ENCODE measurements at regions not wholly inside any gene's neighbourhood (a gene's known extent, or its start where the extent isn't known, plus 50 kb on each side); places are given as distances from the start of the nearest gene placed in this dataset.
"Not testable (repeated sequence)": the region's sequence is repeated elsewhere in the genome, so short reads cannot be mapped to it uniquely, and the experiment has no call there.

DNA sequence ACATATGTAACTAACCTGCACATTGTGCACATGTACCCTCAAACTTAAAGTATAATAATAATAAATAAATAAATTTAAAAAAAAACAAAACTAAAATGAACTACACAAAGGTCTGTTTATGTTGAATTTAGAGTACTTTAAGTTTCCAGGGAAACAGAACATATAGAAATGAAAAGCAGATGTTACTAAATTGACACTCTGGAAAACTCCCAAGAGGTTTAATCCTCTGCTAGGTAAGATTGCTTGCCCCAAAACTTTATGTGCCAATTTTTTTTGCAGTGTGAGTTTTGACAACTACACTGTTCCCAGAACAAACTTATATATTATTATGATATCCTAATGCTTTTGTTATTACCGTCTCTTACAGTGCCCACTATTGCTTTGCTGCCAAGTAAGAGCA is 134.3 kb upstream of the MRPS30 start:
- TF ChIP-seq ZNF70 (CRISPR knock-in tag; IDR thresholded peaks at IDR 0.05) = no peak
- no peak for TF ChIP-seq POU6F1 (CRISPR knock-in tag; IDR thresholded peaks at IDR 0.05; ENCODE audit: borderline replicate concordance, low read depth)
- TF ChIP-seq, protein P1, sequence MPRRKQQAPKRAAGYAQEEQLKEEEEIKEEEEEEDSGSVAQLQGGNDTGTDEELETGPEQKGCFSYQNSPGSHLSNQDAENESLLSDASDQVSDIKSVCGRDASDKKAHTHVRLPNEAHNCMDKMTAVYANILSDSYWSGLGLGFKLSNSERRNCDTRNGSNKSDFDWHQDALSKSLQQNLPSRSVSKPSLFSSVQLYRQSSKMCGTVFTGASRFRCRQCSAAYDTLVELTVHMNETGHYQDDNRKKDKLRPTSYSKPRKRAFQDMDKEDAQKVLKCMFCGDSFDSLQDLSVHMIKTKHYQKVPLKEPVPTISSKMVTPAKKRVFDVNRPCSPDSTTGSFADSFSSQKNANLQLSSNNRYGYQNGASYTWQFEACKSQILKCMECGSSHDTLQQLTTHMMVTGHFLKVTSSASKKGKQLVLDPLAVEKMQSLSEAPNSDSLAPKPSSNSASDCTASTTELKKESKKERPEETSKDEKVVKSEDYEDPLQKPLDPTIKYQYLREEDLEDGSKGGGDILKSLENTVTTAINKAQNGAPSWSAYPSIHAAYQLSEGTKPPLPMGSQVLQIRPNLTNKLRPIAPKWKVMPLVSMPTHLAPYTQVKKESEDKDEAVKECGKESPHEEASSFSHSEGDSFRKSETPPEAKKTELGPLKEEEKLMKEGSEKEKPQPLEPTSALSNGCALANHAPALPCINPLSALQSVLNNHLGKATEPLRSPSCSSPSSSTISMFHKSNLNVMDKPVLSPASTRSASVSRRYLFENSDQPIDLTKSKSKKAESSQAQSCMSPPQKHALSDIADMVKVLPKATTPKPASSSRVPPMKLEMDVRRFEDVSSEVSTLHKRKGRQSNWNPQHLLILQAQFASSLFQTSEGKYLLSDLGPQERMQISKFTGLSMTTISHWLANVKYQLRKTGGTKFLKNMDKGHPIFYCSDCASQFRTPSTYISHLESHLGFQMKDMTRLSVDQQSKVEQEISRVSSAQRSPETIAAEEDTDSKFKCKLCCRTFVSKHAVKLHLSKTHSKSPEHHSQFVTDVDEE (CRISPR knock-in tag; IDR thresholded peaks at IDR 0.05) = no peak
- TF ChIP-seq GLIS3 (CRISPR knock-in tag; IDR thresholded peaks at IDR 0.05) = no peak
- TF ChIP-seq, protein P2, sequence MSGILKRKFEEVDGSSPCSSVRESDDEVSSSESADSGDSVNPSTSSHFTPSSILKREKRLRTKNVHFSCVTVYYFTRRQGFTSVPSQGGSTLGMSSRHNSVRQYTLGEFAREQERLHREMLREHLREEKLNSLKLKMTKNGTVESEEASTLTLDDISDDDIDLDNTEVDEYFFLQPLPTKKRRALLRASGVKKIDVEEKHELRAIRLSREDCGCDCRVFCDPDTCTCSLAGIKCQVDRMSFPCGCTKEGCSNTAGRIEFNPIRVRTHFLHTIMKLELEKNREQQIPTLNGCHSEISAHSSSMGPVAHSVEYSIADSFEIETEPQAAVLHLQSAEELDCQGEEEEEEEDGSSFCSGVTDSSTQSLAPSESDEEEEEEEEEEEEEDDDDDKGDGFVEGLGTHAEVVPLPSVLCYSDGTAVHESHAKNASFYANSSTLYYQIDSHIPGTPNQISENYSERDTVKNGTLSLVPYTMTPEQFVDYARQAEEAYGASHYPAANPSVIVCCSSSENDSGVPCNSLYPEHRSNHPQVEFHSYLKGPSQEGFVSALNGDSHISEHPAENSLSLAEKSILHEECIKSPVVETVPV (CRISPR knock-in tag; IDR thresholded peaks at IDR 0.05) = no peak
- no peak for TF ChIP-seq ZC3H10 (CRISPR knock-in tag; IDR thresholded peaks at IDR 0.05)
- TF ChIP-seq ISL1 (CRISPR knock-in tag; IDR thresholded peaks at IDR 0.05) = no peak
- no peak for TF ChIP-seq CREB5 (CRISPR knock-in tag; IDR thresholded peaks at IDR 0.05; ENCODE audit: low read depth)

DNA sequence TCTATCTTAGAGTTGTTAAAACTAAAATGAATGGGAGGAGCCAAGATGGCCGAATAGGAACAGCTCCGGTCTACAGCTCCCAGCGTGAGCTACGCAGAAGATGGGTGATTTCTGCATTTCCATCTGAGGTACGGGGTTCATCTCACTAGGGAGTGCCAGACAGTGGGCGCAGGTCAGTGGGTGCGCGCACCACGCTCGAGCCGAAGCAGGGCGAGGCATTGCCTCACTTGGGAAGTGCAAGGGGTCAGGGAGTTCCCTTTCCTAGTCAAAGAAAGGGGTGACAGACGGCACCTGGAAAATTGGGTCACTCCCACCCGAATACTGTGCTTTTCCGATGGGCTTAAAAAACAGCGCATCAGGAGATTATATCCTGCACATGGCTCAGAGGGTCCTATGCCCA is 140.3 kb upstream of the MRPS30 start:
- not testable (repeated sequence) for ATAC-seq

More for the DNA sequence above, 134.3 kb upstream of the MRPS30 start:
- no peak for ATAC-seq

DNA sequence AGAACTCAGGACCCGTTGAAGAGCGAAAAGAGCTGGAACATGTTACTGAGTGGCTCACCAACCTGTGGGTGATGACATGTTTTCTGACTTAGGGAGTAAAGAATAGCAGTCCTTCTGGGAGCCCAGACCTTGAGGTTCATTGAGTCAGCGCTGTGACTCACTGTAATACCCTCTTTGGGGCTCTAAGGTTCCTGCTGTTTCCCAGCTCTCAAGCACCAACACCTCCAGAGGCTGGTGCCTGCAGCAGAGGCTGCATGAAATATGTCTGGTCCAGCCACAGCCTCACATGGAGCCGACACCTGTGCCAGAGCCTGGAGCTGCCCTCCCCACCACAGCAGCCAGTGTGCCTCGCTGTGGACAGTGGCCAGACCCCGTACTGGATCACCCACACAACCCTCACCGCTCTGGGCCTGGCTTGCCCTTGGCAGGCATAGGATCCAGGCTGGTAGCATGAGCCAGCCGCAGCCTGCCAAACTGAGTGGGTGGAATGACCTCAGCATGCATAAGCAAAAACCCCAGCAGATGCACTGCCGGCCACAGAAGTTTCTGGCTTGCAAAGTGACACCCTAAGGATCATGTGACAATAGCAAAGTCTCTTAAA is 143.5 kb upstream of the MRPS30 start:
- no peak for ATAC-seq
- TF ChIP-seq CREB5 (CRISPR knock-in tag; IDR thresholded peaks at IDR 0.05; ENCODE audit: low read depth) (no peak), CSDC2 (CRISPR knock-in tag; IDR thresholded peaks at IDR 0.05) (no peak), SNAI2 (CRISPR knock-in tag; IDR thresholded peaks at IDR 0.05) (no peak), RARB (CRISPR knock-in tag; IDR thresholded peaks at IDR 0.05) (no peak), PPARA (CRISPR knock-in tag; IDR thresholded peaks at IDR 0.05; ENCODE audit: borderline replicate concordance) (no peak), ZC3H10 (CRISPR knock-in tag; IDR thresholded peaks at IDR 0.05) (no peak), PATZ1 (CRISPR knock-in tag; IDR thresholded peaks at IDR 0.05; ENCODE audit: borderline replicate concordance) (no peak), ISL1 (CRISPR knock-in tag; IDR thresholded peaks at IDR 0.05) (no peak), ZNF565 (CRISPR knock-in tag; conservative IDR thresholded peaks at IDR 0.05; ENCODE audit: low read depth) (no peak), GLIS3 (CRISPR knock-in tag; IDR thresholded peaks at IDR 0.05) (no peak), ZFP30 (CRISPR knock-in tag; IDR thresholded peaks at IDR 0.05) (no peak), POU6F1 (CRISPR knock-in tag; IDR thresholded peaks at IDR 0.05; ENCODE audit: borderline replicate concordance, low read depth) (no peak), ZNF8 (CRISPR knock-in tag; IDR thresholded peaks at IDR 0.05) (no peak), ESRRG (CRISPR knock-in tag; IDR thresholded peaks at IDR 0.05) (no peak), ARNTL (CRISPR knock-in tag; IDR thresholded peaks at IDR 0.05; ENCODE audit: borderline replicate concordance, low read depth) (no peak), BACH2 (CRISPR knock-in tag; IDR thresholded peaks at IDR 0.05; ENCODE audit: borderline replicate concordance) (no peak), TCF4 (CRISPR knock-in tag; IDR thresholded peaks at IDR 0.05; ENCODE audit: borderline replicate concordance) (no peak)
